ENCODE measurements at regions not wholly inside any gene's neighbourhood (a gene's known extent, or its start where the extent isn't known, plus 50 kb on each side); places are given as distances from the start of the nearest gene placed in this dataset.

- no peak for DNase-seq (ENCODE audit: extremely low read depth, low read depth, low spot score)
Observed at GRCh38 chr1:189816558-189816957, 661.1 kb downstream of the BRINP3 start.

- DNase-seq (ENCODE audit: extremely low read depth, low read depth, low spot score) = no peak
Observed at GRCh38 chr1:189819751-189820150, 657.9 kb downstream of the BRINP3 start.

- DNase-seq (ENCODE audit: extremely low read depth, low read depth, low spot score) = no peak
Observed at GRCh38 chr1:189821833-189822232, 655.8 kb downstream of the BRINP3 start.

GRCh38 chr1:189834813-189835212 is 642.9 kb downstream of the BRINP3 start:
- no peak for DNase-seq (ENCODE audit: extremely low read depth, low read depth, low spot score)

- DNase-seq (ENCODE audit: extremely low read depth, low read depth, low spot score) = no peak
Observed at GRCh38 chr1:189847613-189848012, 630.1 kb downstream of the BRINP3 start.

- DNase-seq (ENCODE audit: extremely low read depth, low read depth, low spot score) = no peak
Observed at GRCh38 chr1:189851806-189852367, 625.8 kb downstream of the BRINP3 start.

- DNase-seq (ENCODE audit: extremely low read depth, low read depth, low spot score) = no peak
Observed at GRCh38 chr1:189859385-189859977, 618.2 kb downstream of the BRINP3 start.

- DNase-seq (ENCODE audit: extremely low read depth, low read depth, low spot score) = no peak
Observed at GRCh38 chr1:189866606-189867005, 611.1 kb downstream of the BRINP3 start.

GRCh38 chr1:189868021-189868420 is 609.6 kb downstream of the BRINP3 start:
- no peak for DNase-seq (ENCODE audit: extremely low read depth, low read depth, low spot score)

GRCh38 chr1:189874715-189875435 is 602.8 kb downstream of the BRINP3 start:
- no peak for DNase-seq (ENCODE audit: extremely low read depth, low read depth, low spot score)

GRCh38 chr1:189880135-189880534 is 597.5 kb downstream of the BRINP3 start:
- DNase-seq (ENCODE audit: extremely low read depth, low read depth, low spot score) = no peak

GRCh38 chr1:189899686-189900425 is 577.8 kb downstream of the BRINP3 start:
- no peak for DNase-seq (ENCODE audit: extremely low read depth, low read depth, low spot score)

GRCh38 chr1:189904509-189904908 is 573.2 kb downstream of the BRINP3 start:
- DNase-seq (ENCODE audit: extremely low read depth, low read depth, low spot score) = no peak

- no peak for DNase-seq (ENCODE audit: extremely low read depth, low read depth, low spot score)
Observed at GRCh38 chr1:189908113-189908512, 569.6 kb downstream of the BRINP3 start.

- no peak for DNase-seq (ENCODE audit: extremely low read depth, low read depth, low spot score)
Observed at GRCh38 chr1:189921613-189922012, 556.1 kb downstream of the BRINP3 start.

- DNase-seq (ENCODE audit: extremely low read depth, low read depth, low spot score) = no peak
Observed at GRCh38 chr1:189927641-189928040, 550.0 kb downstream of the BRINP3 start.

GRCh38 chr1:189929501-189930099 is 548.1 kb downstream of the BRINP3 start:
- no peak for DNase-seq (ENCODE audit: extremely low read depth, low read depth, low spot score)

- DNase-seq (ENCODE audit: extremely low read depth, low read depth, low spot score) = no peak
Observed at GRCh38 chr1:189936861-189937260, 540.8 kb downstream of the BRINP3 start.

- no peak for DNase-seq (ENCODE audit: extremely low read depth, low read depth, low spot score)
Observed at GRCh38 chr1:189939967-189940366, 537.7 kb downstream of the BRINP3 start.

- no peak for DNase-seq (ENCODE audit: extremely low read depth, low read depth, low spot score)
Observed at GRCh38 chr1:189941922-189942321, 535.7 kb downstream of the BRINP3 start.

- no peak for DNase-seq (ENCODE audit: extremely low read depth, low read depth, low spot score)
Observed at GRCh38 chr1:189958756-189959155, 518.9 kb downstream of the BRINP3 start.
